Type B pancreatic cell (in vitro differentiated cells): ENCODE measurements at regions not wholly inside any gene's neighbourhood (a gene's known extent, or its start where the extent isn't known, plus 50 kb on each side); places are given as distances from the start of the nearest gene placed in this dataset.

ENCODE experiments used
- DNase-seq: peaks from one replicate; pipeline ENCODE4 v3.0.0; 2021; ENCODE audit warnings: mixed read lengths; ENCODE audit not compliant: unreplicated experiment; ENCODE audit errors: extremely low spot score
- H3K27ac Mint-ChIP-seq: 2 replicates; pipeline ENCODE4 v1.8.0; 2021; ENCODE audit warnings: mild to moderate bottlenecking, mixed read lengths
- H3K27me3 Mint-ChIP-seq: 2 replicates; pipeline ENCODE4 v1.8.0; 2021; ENCODE audit warnings: mixed read lengths
- H3K36me3 Mint-ChIP-seq: 2 replicates; pipeline ENCODE4 v1.8.0; 2021; ENCODE audit warnings: mixed read lengths
- H3K4me1 Mint-ChIP-seq: one replicate; pipeline ENCODE4 v1.8.0; 2021; ENCODE audit warnings: mixed read lengths; ENCODE audit not compliant: unreplicated experiment
- H3K4me3 Mint-ChIP-seq: 2 replicates; pipeline ENCODE4 v1.8.0; 2021; ENCODE audit warnings: mild to moderate bottlenecking, mixed read lengths
- H3K9me3 Mint-ChIP-seq: 2 replicates; pipeline ENCODE4 v1.8.0; 2021; ENCODE audit warnings: mixed read lengths
- TF ChIP-seq, protein P1 (sequence below): fragments of 200-600 bp; sonication (generic); conservative IDR thresholded peaks from 2 replicates; pipeline ENCODE4 v1.5.0; 2021; ENCODE audit warnings: antibody characterized with exemption, mild to moderate bottlenecking

DNA sequence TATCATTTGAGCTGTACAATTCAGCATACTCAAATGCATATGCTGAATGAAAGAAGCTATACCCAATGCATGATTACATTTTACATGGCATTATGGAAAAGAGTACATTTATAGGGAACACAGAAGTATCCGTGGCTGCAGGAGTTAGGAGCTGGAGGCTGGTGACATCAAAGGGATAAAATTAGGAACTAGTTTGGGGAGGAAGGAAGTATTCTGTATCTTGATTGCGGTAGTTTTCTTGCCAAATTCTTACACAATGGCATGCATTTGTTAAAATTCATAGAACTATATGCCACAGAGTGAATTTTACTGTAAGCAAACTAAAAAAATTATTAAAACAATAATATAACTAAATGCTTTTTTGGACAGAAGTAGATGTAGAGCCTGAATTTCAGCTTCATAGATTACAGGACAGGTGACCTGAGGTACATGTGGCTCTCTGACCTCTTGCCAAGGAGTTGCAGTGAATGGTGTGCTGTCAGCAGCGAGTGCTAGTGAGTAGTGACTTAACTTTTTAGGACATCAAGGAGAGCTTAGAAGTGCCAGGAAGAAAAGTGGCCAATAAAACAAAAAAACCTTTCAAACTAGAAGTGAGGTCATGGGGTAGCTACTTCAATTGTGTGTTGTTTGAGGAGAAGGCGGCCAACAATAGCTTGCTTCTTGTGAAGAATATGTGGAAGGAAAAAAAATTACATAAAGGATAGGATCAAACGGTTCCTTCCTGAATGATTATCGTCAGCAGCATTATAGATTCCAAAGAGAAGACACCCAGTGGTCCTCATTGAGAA lies 514.9 kb upstream of the CLINT1 start:
- Mint-ChIP-seq H3K4me3 (no peak overlapping the region), H3K9me3 (peaks cover 3% of the 10 kb centered on the region), H3K4me1 (no peaks in the 10 kb centered on the region)

DNA sequence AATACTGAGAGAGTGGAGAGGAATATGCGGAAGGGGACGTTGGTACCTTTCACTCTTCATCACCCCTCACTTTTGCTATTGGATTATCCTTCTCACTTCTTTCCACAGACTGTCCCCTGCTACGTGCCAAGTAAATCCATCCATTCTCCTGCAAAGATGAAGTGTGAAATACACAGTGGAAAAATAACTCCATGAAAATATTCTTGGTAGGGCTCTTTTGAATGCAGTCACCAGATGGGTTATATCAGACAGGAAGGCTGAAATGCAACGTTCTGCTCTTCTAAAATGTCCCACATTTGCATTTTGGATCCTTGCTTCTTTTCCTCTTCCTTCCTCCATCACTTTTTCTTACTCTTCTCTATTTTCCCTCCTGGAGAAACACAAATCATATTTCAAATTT lies 510.3 kb upstream of the CLINT1 start:
- Mint-ChIP-seq H3K4me1 (no peaks in the 10 kb centered on the region), H3K9me3 (no peaks in the 10 kb centered on the region), H3K27me3 (no peaks in the 10 kb centered on the region), H3K4me3 (no peak overlapping the region), H3K27ac (no peak overlapping the region), H3K36me3 (no peaks in the 10 kb centered on the region)
- TF ChIP-seq, protein P1, sequence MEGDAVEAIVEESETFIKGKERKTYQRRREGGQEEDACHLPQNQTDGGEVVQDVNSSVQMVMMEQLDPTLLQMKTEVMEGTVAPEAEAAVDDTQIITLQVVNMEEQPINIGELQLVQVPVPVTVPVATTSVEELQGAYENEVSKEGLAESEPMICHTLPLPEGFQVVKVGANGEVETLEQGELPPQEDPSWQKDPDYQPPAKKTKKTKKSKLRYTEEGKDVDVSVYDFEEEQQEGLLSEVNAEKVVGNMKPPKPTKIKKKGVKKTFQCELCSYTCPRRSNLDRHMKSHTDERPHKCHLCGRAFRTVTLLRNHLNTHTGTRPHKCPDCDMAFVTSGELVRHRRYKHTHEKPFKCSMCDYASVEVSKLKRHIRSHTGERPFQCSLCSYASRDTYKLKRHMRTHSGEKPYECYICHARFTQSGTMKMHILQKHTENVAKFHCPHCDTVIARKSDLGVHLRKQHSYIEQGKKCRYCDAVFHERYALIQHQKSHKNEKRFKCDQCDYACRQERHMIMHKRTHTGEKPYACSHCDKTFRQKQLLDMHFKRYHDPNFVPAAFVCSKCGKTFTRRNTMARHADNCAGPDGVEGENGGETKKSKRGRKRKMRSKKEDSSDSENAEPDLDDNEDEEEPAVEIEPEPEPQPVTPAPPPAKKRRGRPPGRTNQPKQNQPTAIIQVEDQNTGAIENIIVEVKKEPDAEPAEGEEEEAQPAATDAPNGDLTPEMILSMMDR, result no peak
- no peak for DNase-seq

More for the DNA sequence above, 514.9 kb upstream of the CLINT1 start:
- Mint-ChIP-seq H3K27ac (no peak overlapping the region), H3K27me3 (no peaks in the 10 kb centered on the region), H3K36me3 (no peaks in the 10 kb centered on the region)
- TF ChIP-seq, protein P1, result no peak
- no peak for DNase-seq

DNA sequence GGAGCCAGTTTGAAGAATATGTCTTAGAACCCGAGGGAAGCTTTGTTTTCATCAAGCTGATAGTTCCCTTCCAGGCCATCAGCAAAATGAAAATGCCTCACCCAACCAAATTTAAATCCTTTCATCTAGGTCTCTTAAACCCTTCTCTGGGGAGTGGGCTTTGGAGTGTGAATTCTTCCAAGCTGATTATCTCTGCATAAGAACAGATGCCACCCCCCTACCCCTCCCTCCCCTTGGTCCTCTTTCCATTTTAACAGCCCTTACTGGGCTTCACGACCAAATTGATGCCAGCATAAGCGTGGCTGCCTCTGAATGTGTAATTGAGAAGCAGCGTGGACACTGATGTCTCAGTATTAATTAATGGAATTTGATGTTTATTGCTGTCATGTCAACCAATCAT lies 509.7 kb upstream of the CLINT1 start:
- DNase-seq, result no peak
- Mint-ChIP-seq H3K36me3 (no peaks in the 10 kb centered on the region), H3K9me3 (no peaks in the 10 kb centered on the region), H3K27me3 (no peaks in the 10 kb centered on the region), H3K27ac (no peak overlapping the region), H3K4me3 (no peak overlapping the region), H3K4me1 (no peaks in the 10 kb centered on the region)
- TF ChIP-seq, protein P1, result no peak

DNA sequence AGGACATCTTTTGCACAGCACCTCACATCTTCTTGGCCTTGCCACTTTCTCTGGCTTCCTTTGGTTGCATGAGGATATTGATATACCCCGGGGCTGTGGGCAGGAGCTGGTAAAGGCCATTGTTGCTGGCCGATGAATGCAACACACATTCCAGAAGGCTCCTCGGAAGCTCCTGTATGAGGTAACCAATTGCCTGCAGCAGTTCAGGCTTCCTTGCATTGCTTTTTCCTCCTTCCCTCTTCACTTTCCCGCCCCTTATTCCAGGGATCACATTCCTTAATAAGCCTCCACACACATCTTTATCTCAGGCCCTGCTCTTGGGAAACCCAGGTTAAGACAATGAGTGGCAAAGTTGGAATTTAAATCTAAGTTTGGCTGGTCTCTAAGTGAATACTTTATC lies 505.4 kb upstream of the CLINT1 start:
- no peaks in the 10 kb centered on the region for H3K36me3 Mint-ChIP-seq
- no peaks in the 10 kb centered on the region for H3K27me3 Mint-ChIP-seq
- H3K4me3 Mint-ChIP-seq, result no peak overlapping the region
- TF ChIP-seq, protein P1, result no peak
- no peaks in the 10 kb centered on the region for H3K4me1 Mint-ChIP-seq
- DNase-seq, result no peak
- no peaks in the 10 kb centered on the region for H3K9me3 Mint-ChIP-seq
- H3K27ac Mint-ChIP-seq, result no peak overlapping the region

DNA sequence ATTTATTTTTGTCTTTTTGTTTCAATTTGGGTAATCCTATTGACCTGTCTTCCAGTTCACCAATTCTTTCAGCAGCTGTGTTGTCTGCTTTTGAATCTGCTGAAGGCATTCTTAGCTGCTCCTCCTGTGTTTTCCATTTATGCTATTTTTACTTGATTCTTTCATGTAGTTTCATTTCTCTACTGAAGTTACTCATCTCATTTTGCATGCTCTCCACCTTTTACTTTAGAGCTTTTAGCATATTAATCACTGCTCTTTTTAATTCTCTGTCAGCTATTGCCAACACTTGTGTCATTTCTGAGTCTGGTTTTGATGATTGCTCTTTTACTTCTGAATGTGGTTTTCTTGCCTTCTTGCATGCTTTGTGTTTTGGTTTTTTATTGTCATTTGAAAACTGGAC lies 496.0 kb upstream of the CLINT1 start:
- Mint-ChIP-seq H3K4me1 (peaks cover 5% of the 10 kb centered on the region), H3K9me3 (no peaks in the 10 kb centered on the region), H3K4me3 (no peak overlapping the region), H3K36me3 (no peaks in the 10 kb centered on the region), H3K27ac (no peak overlapping the region), H3K27me3 (no peaks in the 10 kb centered on the region)
- TF ChIP-seq, protein P1, result no peak
- no peak for DNase-seq
